ENCODE measurements at regions not wholly inside any gene's neighbourhood (a gene's known extent, or its start where the extent isn't known, plus 50 kb on each side); places are given as distances from the start of the nearest gene placed in this dataset.

GRCh38 chr11:134701564-134702165 lies 289.6 kb upstream of the B3GAT1 start:
- in situ Hi-C loops (cut with MboI; ENCODE audit: low sequenced_read_pairs) = no loop called here
- no peaks in the 10 kb centered on the region for H3K4me1 ChIP-seq
- no peaks in the 10 kb centered on the region for H3K36me3 ChIP-seq (replicated peaks)
- DNase-seq (ENCODE audit: low spot score in 2 of 2) = no peak
- H3K9me3 ChIP-seq = no peaks in the 10 kb centered on the region
- peaks cover 3% of the 10 kb centered on the region; the same call in 1 of the 2 replicates for H3K27me3 ChIP-seq (ENCODE audit: low read depth)
- H3K4me3 ChIP-seq = no peak overlapping the region

GRCh38 chr11:134700101-134700640 lies 288.1 kb upstream of the B3GAT1 start:
- Histone ChIP-seq H3K4me3 (no peak overlapping the region), H3K36me3 (replicated peaks) (no peaks in the 10 kb centered on the region), H3K27me3 (ENCODE audit: low read depth) (peaks cover 7% of the 10 kb centered on the region; the same call in 1 of the 2 replicates), H3K4me1 (no peaks in the 10 kb centered on the region), H3K9me3 (no peaks in the 10 kb centered on the region)
- no peak for DNase-seq (ENCODE audit: low spot score in 2 of 2)
- in situ Hi-C loops (cut with MboI; ENCODE audit: low sequenced_read_pairs) = no loop called here

- DNase-seq (ENCODE audit: low spot score in 2 of 2) = no peak
- Histone ChIP-seq H3K9me3 (no peaks in the 10 kb centered on the region), H3K27me3 (ENCODE audit: low read depth) (peaks cover 28% of the 10 kb centered on the region), H3K36me3 (replicated peaks) (no peaks in the 10 kb centered on the region), H3K4me1 (no peaks in the 10 kb centered on the region), H3K4me3 (no peak overlapping the region)
- in situ Hi-C loops (cut with MboI; ENCODE audit: low sequenced_read_pairs) = no loop called here
Observed at GRCh38 chr11:134696455-134696854, 284.4 kb upstream of the B3GAT1 start.

GRCh38 chr11:134691985-134692384 lies 279.9 kb upstream of the B3GAT1 start:
- Histone ChIP-seq H3K4me1 (no peaks in the 10 kb centered on the region), H3K36me3 (replicated peaks) (no peaks in the 10 kb centered on the region), H3K27me3 (ENCODE audit: low read depth) (peaks cover 31% of the 10 kb centered on the region), H3K9me3 (no peaks in the 10 kb centered on the region), H3K4me3 (no peak overlapping the region)
- in situ Hi-C loops (cut with MboI; ENCODE audit: low sequenced_read_pairs) = no loop called here
- DNase-seq (ENCODE audit: low spot score in 2 of 2) = no peak

- in situ Hi-C loops (cut with MboI; ENCODE audit: low sequenced_read_pairs) = no loop called here
Observed at GRCh38 chr11:134691295-134691873, 279.3 kb upstream of the B3GAT1 start.

GRCh38 chr11:134689886-134690285 lies 277.8 kb upstream of the B3GAT1 start:
- Histone ChIP-seq H3K4me3 (no peak overlapping the region), H3K36me3 (replicated peaks) (no peaks in the 10 kb centered on the region), H3K9me3 (no peaks in the 10 kb centered on the region), H3K27me3 (ENCODE audit: low read depth) (peaks cover 26% of the 10 kb centered on the region), H3K4me1 (no peaks in the 10 kb centered on the region)
- DNase-seq (ENCODE audit: low spot score in 2 of 2) = no peak
- in situ Hi-C loops (cut with MboI; ENCODE audit: low sequenced_read_pairs) = no loop called here

More at GRCh38 chr11:134691295-134691873, 279.3 kb upstream of the B3GAT1 start:
- DNase-seq (ENCODE audit: low spot score in 2 of 2) = no peak
- Histone ChIP-seq H3K4me1 (no peaks in the 10 kb centered on the region), H3K9me3 (no peaks in the 10 kb centered on the region), H3K36me3 (replicated peaks) (no peaks in the 10 kb centered on the region), H3K4me3 (no peak overlapping the region), H3K27me3 (ENCODE audit: low read depth) (peaks cover 31% of the 10 kb centered on the region)

- H3K36me3 ChIP-seq (replicated peaks) = no peaks in the 10 kb centered on the region
- peaks cover 16% of the 10 kb centered on the region; the same call in 1 of the 2 replicates for H3K27me3 ChIP-seq (ENCODE audit: low read depth)
- DNase-seq (ENCODE audit: low spot score in 2 of 2) = no peak
- H3K4me1 ChIP-seq = no peaks in the 10 kb centered on the region
- H3K9me3 ChIP-seq = no peaks in the 10 kb centered on the region
- in situ Hi-C loops (cut with MboI; ENCODE audit: low sequenced_read_pairs) = no loop called here
- H3K4me3 ChIP-seq = no peak overlapping the region
Observed at GRCh38 chr11:134687548-134687947, 275.5 kb upstream of the B3GAT1 start.

- DNase-seq (ENCODE audit: low spot score in 2 of 2) = no peak
- in situ Hi-C loops (cut with MboI; ENCODE audit: low sequenced_read_pairs) = no loop called here
- Histone ChIP-seq H3K27me3 (ENCODE audit: low read depth) (peaks cover 10% of the 10 kb centered on the region; the same call in 1 of the 2 replicates), H3K4me3 (no peak overlapping the region), H3K36me3 (replicated peaks) (no peaks in the 10 kb centered on the region), H3K4me1 (no peaks in the 10 kb centered on the region), H3K9me3 (no peaks in the 10 kb centered on the region)
Observed at GRCh38 chr11:134686460-134687061, 274.5 kb upstream of the B3GAT1 start.

- Histone ChIP-seq H3K36me3 (replicated peaks) (no peaks in the 10 kb centered on the region), H3K4me1 (no peaks in the 10 kb centered on the region), H3K27me3 (ENCODE audit: low read depth) (peaks cover 10% of the 10 kb centered on the region; the same call in 1 of the 2 replicates), H3K4me3 (no peak overlapping the region), H3K9me3 (no peaks in the 10 kb centered on the region)
- DNase-seq (ENCODE audit: low spot score in 2 of 2) = no peak
- in situ Hi-C loops (cut with MboI; ENCODE audit: low sequenced_read_pairs) = no loop called here
Observed at GRCh38 chr11:134685793-134686380, 273.8 kb upstream of the B3GAT1 start.

- DNase-seq (ENCODE audit: low spot score in 2 of 2) = no peak
- in situ Hi-C loops (cut with MboI; ENCODE audit: low sequenced_read_pairs) = no loop called here
- no peak overlapping the region for H3K4me3 ChIP-seq
- H3K27me3 ChIP-seq (ENCODE audit: low read depth) = peaks cover 10% of the 10 kb centered on the region; the same call in 1 of the 2 replicates
- H3K36me3 ChIP-seq (replicated peaks) = no peaks in the 10 kb centered on the region
- no peaks in the 10 kb centered on the region for H3K4me1 ChIP-seq
- no peaks in the 10 kb centered on the region for H3K9me3 ChIP-seq
Observed at GRCh38 chr11:134684576-134684975, 272.5 kb upstream of the B3GAT1 start.

GRCh38 chr11:134683860-134684259 lies 271.8 kb upstream of the B3GAT1 start:
- H3K4me1 ChIP-seq = no peaks in the 10 kb centered on the region
- H3K36me3 ChIP-seq (replicated peaks) = no peaks in the 10 kb centered on the region
- no peak overlapping the region for H3K4me3 ChIP-seq
- in situ Hi-C loops (cut with MboI; ENCODE audit: low sequenced_read_pairs) = no loop called here
- no peaks in the 10 kb centered on the region for H3K9me3 ChIP-seq
- DNase-seq (ENCODE audit: low spot score in 2 of 2) = no peak
- peaks cover 10% of the 10 kb centered on the region; the same call in 1 of the 2 replicates for H3K27me3 ChIP-seq (ENCODE audit: low read depth)

GRCh38 chr11:134682577-134682976 lies 270.5 kb upstream of the B3GAT1 start:
- Histone ChIP-seq H3K36me3 (replicated peaks) (no peaks in the 10 kb centered on the region), H3K9me3 (no peaks in the 10 kb centered on the region), H3K4me1 (no peaks in the 10 kb centered on the region), H3K4me3 (no peak overlapping the region), H3K27me3 (ENCODE audit: low read depth) (peaks cover 7% of the 10 kb centered on the region; the same call in 1 of the 2 replicates)
- no peak for DNase-seq (ENCODE audit: low spot score in 2 of 2)
- in situ Hi-C loops (cut with MboI; ENCODE audit: low sequenced_read_pairs) = no loop called here

GRCh38 chr11:134679592-134679991 lies 267.6 kb upstream of the B3GAT1 start:
- DNase-seq (ENCODE audit: low spot score in 2 of 2) = no peak
- H3K27me3 ChIP-seq (ENCODE audit: low read depth) = peaks cover 8% of the 10 kb centered on the region
- in situ Hi-C loops (cut with MboI; ENCODE audit: low sequenced_read_pairs) = no loop called here
- H3K4me1 ChIP-seq = no peaks in the 10 kb centered on the region
- H3K4me3 ChIP-seq = no peak overlapping the region
- no peaks in the 10 kb centered on the region for H3K36me3 ChIP-seq (replicated peaks)
- H3K9me3 ChIP-seq = no peaks in the 10 kb centered on the region

- in situ Hi-C loops (cut with MboI; ENCODE audit: low sequenced_read_pairs) = no loop called here
- DNase-seq (ENCODE audit: low spot score in 2 of 2) = no peak
- no peaks in the 10 kb centered on the region for H3K9me3 ChIP-seq
- no peaks in the 10 kb centered on the region for H3K36me3 ChIP-seq (replicated peaks)
- H3K27me3 ChIP-seq (ENCODE audit: low read depth) = peaks cover 5% of the 10 kb centered on the region
- no peaks in the 10 kb centered on the region for H3K4me1 ChIP-seq
- no peak overlapping the region for H3K4me3 ChIP-seq
Observed at GRCh38 chr11:134678744-134679143, 266.7 kb upstream of the B3GAT1 start.
